H1 (cell line): ENCODE measurements at regions not wholly inside any gene's neighbourhood (a gene's known extent, or its start where the extent isn't known, plus 50 kb on each side); places are given as distances from the start of the nearest gene placed in this dataset.

Source experiments
- TCF12 ChIP-seq: IDR thresholded peaks from 2 replicates; pipeline ENCODE4 v1.6.1; 2011; ENCODE audit warnings: low read depth, mild to moderate bottlenecking, low read length
- ZNF274 ChIP-seq: IDR thresholded peaks from 2 replicates; pipeline ENCODE4 v1.7.0; 2012; ENCODE audit warnings: low read length, borderline replicate concordance; ENCODE audit errors: extremely low read depth

- TF ChIP-seq ZNF274 (no peak), TCF12 (no peak)
Observed at GRCh38 chr13:34276764-34277163, 458.8 kb downstream of the RFC3 start (continued).
